HG03108 (cell line): ENCODE measurements at regions not wholly inside any gene's neighbourhood (a gene's known extent, or its start where the extent isn't known, plus 50 kb on each side); places are given as distances from the start of the nearest gene placed in this dataset.

ENCODE experiments used
- ATAC-seq: cut with Tn5 transposase; IDR thresholded peaks from one replicate; pipeline ENCODE4 v1.9.1; 2021; ENCODE audit warnings: moderate library complexity; ENCODE audit not compliant: unreplicated experiment

GRCh38 chr18:39802648-39803229 is 2152.3 kb upstream of the PIK3C3 start:
- ATAC-seq = no peak

GRCh38 chr18:39801848-39802247 is 2153.2 kb upstream of the PIK3C3 start:
- no peak for ATAC-seq

GRCh38 chr18:39801010-39801409 is 2154.0 kb upstream of the PIK3C3 start:
- no peak for ATAC-seq

DNA sequence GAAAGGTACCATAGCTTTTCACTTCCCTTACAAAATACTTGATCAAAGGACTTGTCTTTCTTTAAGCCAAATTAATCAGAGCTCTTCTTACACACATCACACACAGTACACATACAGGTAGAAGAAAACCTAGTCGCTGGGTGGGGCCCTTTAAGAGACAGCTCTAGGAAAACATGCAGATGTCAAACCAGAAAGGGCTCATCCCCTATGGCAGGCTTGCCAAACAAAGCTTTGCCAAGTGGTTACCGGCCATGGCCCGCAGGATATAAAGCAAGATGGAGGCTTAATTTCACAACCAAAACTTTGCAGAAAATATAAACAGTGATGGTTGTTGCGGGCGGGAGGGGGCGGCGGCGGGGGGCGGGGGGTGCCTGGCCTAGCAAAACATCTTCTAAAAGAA is 2156.0 kb upstream of the PIK3C3 start:
- no peak for ATAC-seq

DNA sequence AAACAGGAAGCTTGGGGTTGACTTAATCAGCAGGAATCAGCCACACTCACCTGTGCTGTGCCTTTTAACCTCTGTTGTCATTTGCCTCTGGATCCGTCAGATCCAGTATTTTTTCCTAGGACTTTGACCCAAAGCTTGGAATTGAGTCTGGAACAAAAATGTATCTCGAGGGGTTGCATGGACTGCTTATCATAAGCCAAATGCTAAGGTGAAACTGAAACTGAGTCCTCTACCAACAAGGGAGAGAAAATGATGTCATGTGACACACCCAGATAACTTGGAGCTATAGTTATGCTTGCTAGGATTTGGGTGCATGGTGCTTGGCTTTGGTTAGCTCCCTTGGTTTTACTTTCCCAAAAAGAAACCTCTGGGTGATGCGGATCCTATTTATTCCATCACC is 2158.6 kb upstream of the PIK3C3 start:
- ATAC-seq = no peak

GRCh38 chr18:39795350-39795749 is 2159.7 kb upstream of the PIK3C3 start:
- no peak for ATAC-seq

DNA sequence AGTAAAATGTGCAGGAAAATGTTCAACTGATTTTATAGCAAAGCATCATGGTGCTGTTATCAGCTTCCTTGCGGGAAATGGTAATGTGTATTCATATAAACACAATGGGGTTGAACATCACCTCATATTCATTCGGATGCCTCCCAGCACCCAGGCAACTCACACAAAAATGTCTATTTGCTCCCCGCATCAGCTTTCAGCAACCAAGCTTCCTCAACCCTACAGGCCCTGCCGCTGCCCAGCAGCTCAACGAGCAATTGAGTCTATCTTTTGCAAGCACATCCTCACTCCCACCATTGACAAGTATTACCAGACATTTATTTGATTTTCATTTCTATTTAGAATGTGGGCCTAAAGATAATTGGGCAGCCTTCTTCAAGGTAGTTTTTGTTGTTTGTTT is 2161.4 kb upstream of the PIK3C3 start:
- ATAC-seq = no peak

GRCh38 chr18:39788383-39788782 is 2166.7 kb upstream of the PIK3C3 start:
- no peak for ATAC-seq

- ATAC-seq = no peak
Observed at GRCh38 chr18:39786477-39786876, 2168.6 kb upstream of the PIK3C3 start.

GRCh38 chr18:39784541-39784940 is 2170.5 kb upstream of the PIK3C3 start:
- ATAC-seq = no peak

DNA sequence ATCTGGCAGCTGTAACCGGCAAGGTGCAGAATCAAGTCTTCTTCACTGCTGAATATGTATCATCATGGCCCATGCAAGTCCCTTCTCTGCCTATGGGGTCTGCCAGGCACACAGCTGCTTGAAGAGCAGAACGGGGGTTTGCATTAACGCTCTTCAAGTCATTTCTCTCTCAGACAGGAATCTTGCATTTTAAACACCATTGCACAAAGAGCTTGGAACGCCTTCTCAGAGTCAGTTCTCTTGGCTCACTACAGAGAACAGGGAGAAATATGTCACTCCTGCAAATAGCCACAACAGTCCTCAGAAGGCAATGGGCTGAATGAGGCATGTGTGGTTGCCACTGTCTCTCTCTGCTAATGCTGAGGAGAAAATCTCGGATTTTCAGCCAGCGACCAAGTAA is 2173.5 kb upstream of the PIK3C3 start:
- no peak for ATAC-seq

DNA sequence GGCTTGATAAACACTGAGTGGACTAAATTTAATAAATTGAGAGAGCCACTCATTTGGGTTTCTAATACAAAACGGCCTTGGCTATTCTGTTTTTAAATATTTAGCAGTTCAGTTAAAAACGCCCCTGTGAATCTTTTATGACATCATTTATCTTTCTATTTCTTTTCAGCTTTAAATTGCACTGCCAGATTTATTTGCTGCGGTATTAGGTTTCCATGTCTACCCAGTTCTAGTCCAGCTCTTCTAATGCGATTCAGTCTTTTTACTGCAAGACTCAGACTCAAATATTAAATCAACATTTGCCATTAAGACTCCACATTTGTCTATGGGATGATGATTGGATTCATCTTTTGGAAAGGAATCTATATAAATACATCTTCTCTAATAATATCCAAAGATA is 2174.3 kb upstream of the PIK3C3 start:
- ATAC-seq = no peak

DNA sequence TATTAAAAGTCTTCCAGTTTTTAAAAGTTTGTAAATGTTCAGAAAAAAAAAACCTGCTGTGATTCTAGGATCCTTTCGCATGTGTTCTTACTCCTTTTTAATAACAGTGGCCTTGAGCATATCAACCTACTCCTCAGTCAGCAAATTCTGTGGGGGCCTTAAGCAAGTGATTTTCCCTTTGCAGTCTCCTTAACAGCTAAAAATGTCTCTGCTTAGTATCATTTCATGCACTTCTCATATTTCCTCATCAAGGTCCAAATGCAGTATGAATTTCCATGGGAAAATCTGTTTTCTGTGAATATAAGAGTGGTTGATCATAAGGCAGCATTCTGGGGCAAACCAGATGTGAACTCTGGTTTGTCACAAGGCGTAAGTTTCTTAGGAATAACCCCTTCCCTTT is 2175.1 kb upstream of the PIK3C3 start:
- no peak for ATAC-seq

GRCh38 chr18:39776766-39777165 is 2178.3 kb upstream of the PIK3C3 start:
- no peak for ATAC-seq

- no peak for ATAC-seq
Observed at GRCh38 chr18:39774957-39775598, 2180.0 kb upstream of the PIK3C3 start.

GRCh38 chr18:39773646-39774045 is 2181.4 kb upstream of the PIK3C3 start:
- ATAC-seq = no peak

DNA sequence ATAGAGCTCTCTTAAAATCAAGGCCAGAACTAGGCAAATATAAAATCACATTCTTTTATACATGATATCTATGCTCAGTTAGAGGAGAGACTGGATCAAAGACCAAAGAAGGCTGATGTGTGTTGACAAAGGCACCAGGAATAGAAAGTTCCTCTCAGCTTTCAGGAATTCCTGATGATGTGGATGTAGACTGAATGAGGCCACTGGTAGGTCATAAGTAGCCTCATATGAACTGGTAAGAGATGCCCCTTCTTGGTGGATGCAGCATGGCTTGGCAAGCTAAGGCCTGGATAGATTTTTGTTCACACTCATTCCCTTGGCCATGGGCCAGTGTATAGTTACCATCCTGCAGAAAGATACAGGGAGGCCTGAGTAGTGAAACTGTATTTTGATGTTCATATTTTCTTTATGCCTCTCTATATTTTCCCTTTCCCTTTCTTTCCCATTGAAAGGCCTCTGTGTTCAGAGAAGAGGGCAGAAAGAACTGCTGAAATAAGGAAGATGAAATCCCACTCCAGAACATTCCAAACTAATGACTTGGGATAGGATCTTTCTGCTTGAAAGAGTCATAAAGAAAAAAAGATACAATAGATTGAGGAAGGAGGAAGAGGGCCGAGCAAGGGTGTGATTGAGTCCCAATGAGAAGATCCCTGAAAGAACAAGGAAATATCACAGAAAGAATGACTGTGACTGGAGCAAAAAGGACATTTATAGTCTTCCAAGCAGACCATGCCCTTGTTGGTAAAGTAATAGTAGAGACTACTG is 2182.7 kb upstream of the PIK3C3 start:
- ATAC-seq = no peak

DNA sequence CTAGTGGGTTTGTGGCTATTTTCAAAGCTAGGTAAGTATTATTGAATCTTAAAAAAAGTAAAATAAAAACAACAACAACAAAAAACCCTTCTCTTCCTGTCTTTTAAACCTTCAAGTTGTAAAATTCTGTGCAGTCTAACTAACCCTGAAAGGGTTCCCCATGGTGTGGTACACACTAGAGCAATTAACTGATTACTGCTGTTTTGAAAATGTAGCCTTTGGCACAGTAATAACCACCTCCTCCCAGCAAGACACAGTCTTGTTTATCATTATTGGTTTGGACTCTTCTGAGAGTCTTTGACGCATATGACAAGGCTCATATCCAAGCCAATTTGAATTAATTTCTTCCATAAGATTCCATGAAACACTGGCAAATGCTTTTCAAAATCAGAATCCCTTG is 2184.6 kb upstream of the PIK3C3 start:
- no peak for ATAC-seq

- ATAC-seq = no peak
Observed at GRCh38 chr18:39764873-39765272, 2190.2 kb upstream of the PIK3C3 start.

DNA sequence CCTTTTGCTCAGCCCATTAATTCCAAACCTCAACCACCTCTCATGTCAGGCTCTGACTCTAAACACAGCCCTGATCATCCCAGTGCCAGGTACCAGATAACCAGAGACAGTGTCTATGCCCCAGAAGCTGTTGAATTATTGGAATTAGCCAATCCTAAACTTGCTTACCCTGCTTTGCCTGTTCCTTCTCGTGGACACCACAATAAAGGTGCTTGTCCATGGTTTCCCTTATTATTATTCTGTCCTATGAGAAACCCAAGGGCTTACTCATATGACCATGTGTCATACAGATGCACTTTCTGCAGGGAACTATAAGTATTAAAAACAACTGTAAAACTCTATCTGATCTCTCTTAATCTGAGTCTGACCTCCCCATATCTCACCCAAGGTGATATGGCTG is 2193.8 kb upstream of the PIK3C3 start:
- ATAC-seq = no peak

- ATAC-seq = no peak
Observed at GRCh38 chr18:39759926-39760325, 2194.3 kb upstream of the CELF4 start.

DNA sequence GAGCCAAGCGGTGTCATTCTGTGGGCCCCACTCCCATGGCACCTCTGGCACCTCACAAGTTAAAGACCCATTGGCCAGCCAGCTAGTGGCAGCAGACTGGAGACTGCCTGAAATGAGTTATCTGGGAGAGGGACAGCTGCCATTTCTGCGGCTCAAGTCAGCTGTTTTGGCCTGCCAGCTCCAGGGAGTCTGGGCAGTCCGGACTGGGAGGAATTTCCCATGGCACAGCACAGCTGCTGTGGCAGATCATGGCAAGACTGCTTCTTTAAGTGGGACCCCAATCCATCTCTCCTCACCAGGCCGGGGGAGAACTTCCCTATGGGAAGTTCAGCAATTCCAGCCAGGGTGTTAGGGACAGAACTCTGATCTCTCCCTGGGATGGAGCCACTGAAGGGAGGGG is 2187.6 kb upstream of the CELF4 start:
- ATAC-seq = no peak
